GM10266 (cell line): ENCODE measurements at regions not wholly inside any gene's neighbourhood (a gene's known extent, or its start where the extent isn't known, plus 50 kb on each side); places are given as distances from the start of the nearest gene placed in this dataset.
"Not testable (repeated sequence)": the region's sequence is repeated elsewhere in the genome, so short reads cannot be mapped to it uniquely, and the experiment has no call there.

Experiments used
- DNase-seq: peaks from one replicate; pipeline ENCODE4 v3.0.0; 2012; ENCODE audit errors: extremely low spot score
- CTCF ChIP-seq: IDR thresholded peaks from 2 replicates; pipeline ENCODE4 v1.5.1; 2012; ENCODE audit warnings: mild to moderate bottlenecking, low read depth; ENCODE audit not compliant: control insufficient read depth, insufficient read depth; ENCODE audit errors: missing control alignments

GRCh38 chr1:196002906-196003305 lies 605.3 kb downstream of the KCNT2 start:
- no peak for DNase-seq
- TF ChIP-seq CTCF = no peak

GRCh38 chr1:196002296-196002695 lies 605.9 kb downstream of the KCNT2 start:
- not testable (repeated sequence) for DNase-seq

GRCh38 chr1:196001188-196001587 lies 607.1 kb downstream of the KCNT2 start:
- no peak for DNase-seq
- no peak for TF ChIP-seq CTCF

- DNase-seq = no peak
- no peak for TF ChIP-seq CTCF
Measured at GRCh38 chr1:195999022-195999421, 609.2 kb downstream of the KCNT2 start.

- TF ChIP-seq CTCF = no peak
- no peak for DNase-seq
Measured at GRCh38 chr1:195981448-195982139, 626.6 kb downstream of the KCNT2 start.

- DNase-seq = no peak
- TF ChIP-seq CTCF = no peak
Measured at GRCh38 chr1:195979646-195980045, 628.6 kb downstream of the KCNT2 start.

- no peak for DNase-seq
Measured at GRCh38 chr1:195973311-195973904, 634.8 kb downstream of the KCNT2 start.

More at GRCh38 chr1:195973311-195973904, 634.8 kb downstream of the KCNT2 start:
- TF ChIP-seq CTCF = no peak
